BLaER1 treated with 17β-estradiol and CSF1 and Interleukin-3, amounts not matched to agents 10 nM and 100 nM (cell line): ENCODE measurements at regions not wholly inside any gene's neighbourhood (a gene's known extent, or its start where the extent isn't known, plus 50 kb on each side); places are given as distances from the start of the nearest gene placed in this dataset.

Source experiments
- H3K27ac ChIP-seq, 11 experiments: shearing (Covaris generic); formaldehyde crosslinking; 2 replicates each; pipeline ENCODE4 v1.8.1; 2022
- H3K27me3 ChIP-seq, 11 experiments: shearing (Covaris generic); formaldehyde crosslinking; 2 replicates each; pipeline ENCODE4 v1.8.1; 2022
- H3K36me3 ChIP-seq, 11 experiments: shearing (Covaris generic); formaldehyde crosslinking; 2 replicates each; pipeline ENCODE4 v1.8.1; 2022
- H3K4me1 ChIP-seq, 10 experiments: shearing (Covaris generic); formaldehyde crosslinking; 2 replicates each; pipeline ENCODE4 v1.8.1; 2022
- H3K4me2 ChIP-seq, 11 experiments: shearing (Covaris generic); formaldehyde crosslinking; 2 replicates each; pipeline ENCODE4 v1.8.1; 2022
- H3K4me3 ChIP-seq, 10 experiments: shearing (Covaris generic); formaldehyde crosslinking; 2 replicates each; pipeline ENCODE4 v1.8.1; 2022
- H3K9ac ChIP-seq, 11 experiments: shearing (Covaris generic); formaldehyde crosslinking; 2 replicates each; pipeline ENCODE4 v1.8.1; 2022
- H3K9me3 ChIP-seq, 11 experiments: shearing (Covaris generic); formaldehyde crosslinking; replicated peaks in 1 of 11; 2 replicates each; pipeline ENCODE4 v1.8.1; 2022
- H4K20me1 ChIP-seq, 11 experiments: shearing (Covaris generic); formaldehyde crosslinking; 2 replicates each; pipeline ENCODE4 v1.8.1; 2022
- Cebpa-rat ChIP-seq, 11 experiments: shearing (Covaris generic); IDR thresholded peaks; 2 replicates each; pipeline ENCODE4 v1.8.1; 2022

DNA sequence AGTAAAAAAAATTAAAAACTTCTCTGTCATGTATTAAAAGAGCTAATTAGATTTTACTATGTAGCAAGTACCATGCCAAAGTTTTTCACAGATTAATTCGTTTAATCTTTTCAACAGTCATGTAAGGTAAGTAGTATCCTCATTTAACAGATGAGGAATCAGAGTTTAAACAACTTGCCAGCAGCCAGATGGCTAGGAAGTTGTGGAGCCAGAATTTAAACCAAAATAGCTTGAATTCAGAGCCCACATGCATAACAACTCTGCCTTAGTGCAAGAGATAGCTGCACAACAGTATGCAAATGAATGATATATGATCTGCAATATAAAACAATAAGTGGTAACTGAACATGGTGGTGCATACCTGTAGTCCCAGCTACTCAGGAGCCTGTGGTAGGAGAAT is 75.3 kb downstream of the NAP1L3 start:
- Histone ChIP-seq H3K4me1 (no peaks in the 10 kb centered on the region), H3K9me3 (no peaks in the 10 kb centered on the region), H3K9ac (no peak overlapping the region), H4K20me1 (peaks cover 0 to 6% (median 0%) of the 10 kb centered on the region in 11 experiments; a peak in 2 of 22 replicates), H3K27ac (no peak overlapping the region), H3K36me3 (no peaks in the 10 kb centered on the region), H3K4me2 (no peak overlapping the region), H3K4me3 (no peak overlapping the region), H3K27me3 (peaks cover 40 to 94% (median 73%) of the 10 kb centered on the region in 11 experiments)
- TF ChIP-seq Cebpa-rat (IDR thresholded peaks at IDR 0.05) = no peak

DNA sequence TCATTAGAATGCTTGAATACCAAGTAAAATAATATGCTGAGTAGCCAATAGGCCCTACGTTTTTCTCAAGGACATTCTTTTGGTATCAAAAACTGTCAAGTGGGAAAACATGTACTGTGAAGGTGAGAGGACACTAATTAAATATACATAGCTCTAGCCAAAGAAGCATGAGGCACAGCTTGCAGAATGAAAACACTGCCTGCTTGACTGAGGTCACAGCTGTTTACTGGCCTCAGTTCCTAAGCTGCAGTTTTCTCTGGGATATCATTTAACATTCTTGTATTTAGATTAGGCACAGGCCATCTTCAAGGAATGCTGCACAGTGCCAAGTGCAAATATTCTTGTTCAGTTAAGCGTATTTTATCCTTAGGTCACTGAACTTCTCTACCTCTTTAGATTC is 78.6 kb downstream of the NAP1L3 start:
- Histone ChIP-seq H3K4me3 (no peak overlapping the region), H3K36me3 (no peaks in the 10 kb centered on the region), H3K4me1 (no peaks in the 10 kb centered on the region), H3K27ac (no peak overlapping the region), H3K9ac (no peak overlapping the region), H3K27me3 (peaks cover 56 to 100% (median 84%) of the 10 kb centered on the region in 11 experiments), H3K4me2 (no peak overlapping the region), H3K9me3 (no peaks in the 10 kb centered on the region), H4K20me1 (peaks cover 0 to 6% (median 0%) of the 10 kb centered on the region in 11 experiments; a peak in 2 of 22 replicates)
- TF ChIP-seq Cebpa-rat (IDR thresholded peaks at IDR 0.05) = no peak

DNA sequence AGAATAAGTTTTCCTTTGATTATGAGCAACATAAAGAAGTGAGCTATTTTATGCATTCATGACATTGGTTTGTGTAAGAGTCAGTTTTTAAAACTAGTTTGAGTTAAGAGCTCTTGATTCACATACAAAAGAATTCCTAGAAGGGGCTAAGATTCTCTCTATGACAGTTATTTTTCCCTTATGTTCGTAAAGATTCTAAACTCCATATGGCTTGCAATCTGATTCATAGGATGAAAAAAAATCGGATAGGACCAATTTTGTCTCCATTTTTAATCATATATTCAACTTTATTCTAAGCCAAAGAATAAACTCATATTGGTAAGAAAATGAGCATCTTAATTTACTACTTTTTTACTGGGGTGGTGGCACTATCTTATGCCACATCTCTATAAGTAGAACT is 79.4 kb downstream of the NAP1L3 start:
- H3K36me3 ChIP-seq = no peaks in the 10 kb centered on the region
- H3K27me3 ChIP-seq = peaks cover 60 to 99% (median 89%) of the 10 kb centered on the region in 11 experiments
- H3K27ac ChIP-seq = no peak overlapping the region
- peaks cover 0 to 6% (median 0%) of the 10 kb centered on the region in 11 experiments; a peak in 2 of 22 replicates for H4K20me1 ChIP-seq
- no peak overlapping the region for H3K4me2 ChIP-seq
- H3K4me3 ChIP-seq = no peak overlapping the region
- H3K4me1 ChIP-seq = no peaks in the 10 kb centered on the region
- no peak for TF ChIP-seq Cebpa-rat (IDR thresholded peaks at IDR 0.05)
- H3K9me3 ChIP-seq = no peaks in the 10 kb centered on the region
- no peak overlapping the region for H3K9ac ChIP-seq

DNA sequence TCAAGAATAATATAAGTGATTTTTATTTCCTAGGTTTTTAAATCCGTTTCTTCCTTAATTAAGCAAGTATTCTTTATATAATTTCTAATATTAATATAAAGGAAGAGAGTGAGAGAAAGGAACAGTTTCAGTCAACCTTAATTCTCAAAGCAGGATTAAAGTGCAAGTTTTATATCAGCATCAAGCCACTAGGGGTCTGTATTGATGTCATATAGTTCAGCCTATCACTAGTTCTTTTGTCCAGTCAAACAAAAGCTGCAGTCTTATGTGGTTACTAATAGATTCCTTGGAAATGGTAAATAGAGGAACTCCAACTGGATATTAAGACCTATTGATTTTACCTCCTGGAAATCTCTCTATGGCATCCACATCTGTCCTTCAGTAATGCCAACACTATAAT is 82.0 kb downstream of the NAP1L3 start:
- H3K9ac ChIP-seq = no peak overlapping the region
- H3K27me3 ChIP-seq = peaks cover 57 to 98% (median 92%) of the 10 kb centered on the region in 11 experiments
- TF ChIP-seq Cebpa-rat (IDR thresholded peaks at IDR 0.05) = no peak
- H3K4me2 ChIP-seq = no peak overlapping the region
- peaks cover 0 to 6% (median 0%) of the 10 kb centered on the region in 11 experiments; a peak in 2 of 22 replicates for H4K20me1 ChIP-seq
- no peaks in the 10 kb centered on the region for H3K9me3 ChIP-seq
- H3K27ac ChIP-seq = no peak overlapping the region
- no peaks in the 10 kb centered on the region for H3K4me1 ChIP-seq
- H3K36me3 ChIP-seq = no peaks in the 10 kb centered on the region
- H3K4me3 ChIP-seq = no peak overlapping the region

DNA sequence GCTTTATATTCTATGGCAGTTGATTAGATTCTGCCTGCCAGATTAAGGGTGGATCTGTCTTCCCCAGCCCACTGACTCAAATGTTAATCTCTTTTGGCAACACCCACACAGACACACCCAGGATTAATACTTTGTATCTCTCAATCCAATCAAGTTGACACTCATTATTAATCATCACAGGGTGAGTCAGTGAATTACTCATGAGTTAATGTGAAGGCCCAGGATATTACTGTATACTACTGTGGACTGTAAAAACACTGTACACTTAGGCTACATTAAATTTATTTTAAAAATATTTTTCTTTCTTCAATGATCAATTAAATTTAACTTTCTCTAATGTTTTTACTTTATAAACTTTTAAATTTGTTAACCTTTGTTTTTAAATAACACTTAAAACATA is 87.7 kb downstream of the NAP1L3 start:
- H3K36me3 ChIP-seq = no peaks in the 10 kb centered on the region
- H3K9me3 ChIP-seq = peaks cover 0 to 4% (median 0%) of the 10 kb centered on the region in 11 experiments; a peak in 1 of 22 replicates
- no peak overlapping the region for H3K4me2 ChIP-seq
- H3K4me3 ChIP-seq = no peak overlapping the region
- H3K9ac ChIP-seq = no peak overlapping the region
- TF ChIP-seq Cebpa-rat (IDR thresholded peaks at IDR 0.05) = no peak
- no peaks in the 10 kb centered on the region for H3K4me1 ChIP-seq
- peaks cover 33 to 86% (median 70%) of the 10 kb centered on the region in 11 experiments; a peak in 21 of 22 replicates for H3K27me3 ChIP-seq
- 0 out of 22 replicates have a peak, but pooled peaks cover 0 to 3% (median 0%) of the 10 kb centered on the region in 11 experiments for H4K20me1 ChIP-seq
- no peak overlapping the region for H3K27ac ChIP-seq

DNA sequence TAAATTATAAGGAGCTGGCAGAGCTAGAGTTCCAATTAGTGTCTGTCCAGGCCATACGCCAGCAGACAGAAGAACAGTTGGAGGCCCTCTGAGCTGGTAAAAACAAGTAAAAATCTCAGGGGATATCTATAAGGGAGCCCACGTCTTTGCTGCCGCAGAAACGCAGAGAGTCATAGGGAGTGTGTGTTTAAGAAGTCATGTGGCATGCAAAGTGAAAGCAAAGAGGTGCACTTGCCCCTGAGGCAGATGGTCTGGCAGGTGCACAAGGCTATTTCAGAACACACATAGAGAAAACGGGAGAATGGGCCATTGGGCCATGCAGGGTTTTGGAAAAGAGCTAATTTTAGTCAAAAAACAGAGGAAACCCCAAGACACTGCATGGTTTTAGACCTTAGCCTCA is 92.7 kb downstream of the NAP1L3 start:
- Histone ChIP-seq H3K4me1 (no peaks in the 10 kb centered on the region), H3K27ac (no peak overlapping the region), H3K4me2 (no peak overlapping the region), H3K27me3 (peaks cover 49 to 88% (median 70%) of the 10 kb centered on the region in 11 experiments; a peak in 21 of 22 replicates), H3K9me3 (peaks cover 0 to 23% (median 0%) of the 10 kb centered on the region in 11 experiments; a peak in 3 of 22 replicates), H4K20me1 (0 out of 22 replicates have a peak, but pooled peaks cover 0 to 4% (median 0%) of the 10 kb centered on the region in 11 experiments), H3K36me3 (no peaks in the 10 kb centered on the region), H3K9ac (no peak overlapping the region), H3K4me3 (no peak overlapping the region)
- TF ChIP-seq Cebpa-rat (IDR thresholded peaks at IDR 0.05) = no peak

DNA sequence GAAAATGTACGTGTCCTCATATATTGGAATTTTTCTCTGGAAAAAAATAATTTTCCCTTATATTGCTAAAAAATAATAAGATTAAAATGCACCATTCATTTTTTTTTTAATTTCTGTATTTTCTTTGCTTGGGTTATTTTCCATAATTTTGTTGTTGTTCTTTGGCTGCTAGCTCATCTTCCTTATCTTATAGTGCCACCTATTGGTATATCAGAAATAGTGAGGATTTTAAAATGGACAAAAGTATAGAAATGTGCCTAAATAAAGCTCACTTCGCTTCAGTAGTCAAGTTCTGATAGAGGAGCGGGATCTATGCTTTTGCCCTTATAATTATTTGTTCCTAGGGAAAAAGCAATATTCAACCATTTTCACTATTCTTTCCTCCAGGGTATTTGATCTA is 134.8 kb downstream of the NAP1L3 start:
- Histone ChIP-seq H3K27me3 (peaks cover 48 to 74% (median 66%) of the 10 kb centered on the region in 11 experiments; a peak in 21 of 22 replicates), H3K36me3 (no peaks in the 10 kb centered on the region), H4K20me1 (no peaks in the 10 kb centered on the region), H3K27ac (no peak overlapping the region), H3K4me3 (no peak overlapping the region), H3K9ac (no peak overlapping the region), H3K9me3 (no peaks in the 10 kb centered on the region), H3K4me2 (no peak overlapping the region), H3K4me1 (no peaks in the 10 kb centered on the region)
- TF ChIP-seq Cebpa-rat (IDR thresholded peaks at IDR 0.05) = no peak

DNA sequence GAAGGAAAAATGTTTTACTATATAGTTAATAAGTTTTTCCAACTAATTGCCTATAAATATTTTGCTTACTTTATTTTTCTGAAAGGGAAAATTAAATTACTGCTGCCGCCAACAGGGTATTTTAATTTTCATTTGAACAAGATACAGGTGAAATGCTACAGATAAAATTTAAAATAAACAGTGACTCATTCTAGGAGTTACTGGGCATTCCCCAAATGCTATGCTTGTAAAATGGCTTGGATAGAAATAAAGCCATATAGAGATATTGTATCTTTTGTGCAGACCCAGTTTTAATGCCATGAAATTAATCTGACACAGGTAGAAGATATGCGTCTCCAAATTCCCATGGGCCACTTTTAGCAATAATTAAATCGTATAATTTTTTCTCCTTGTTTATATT is 144.5 kb downstream of the NAP1L3 start:
- Histone ChIP-seq H3K9ac (no peak overlapping the region), H3K4me3 (no peak overlapping the region), H3K4me2 (no peak overlapping the region), H3K36me3 (no peaks in the 10 kb centered on the region), H4K20me1 (peaks cover 0 to 4% (median 0%) of the 10 kb centered on the region in 11 experiments; a peak in 1 of 22 replicates), H3K4me1 (no peaks in the 10 kb centered on the region), H3K27ac (no peak overlapping the region), H3K9me3 (peaks cover 0 to 10% (median 4%) of the 10 kb centered on the region in 11 experiments; a peak in 6 of 22 replicates), H3K27me3 (peaks cover 68 to 90% (median 81%) of the 10 kb centered on the region in 11 experiments)
- TF ChIP-seq Cebpa-rat (IDR thresholded peaks at IDR 0.05) = no peak
